ENCODE measurements at regions not wholly inside any gene's neighbourhood (a gene's known extent, or its start where the extent isn't known, plus 50 kb on each side); places are given as distances from the start of the nearest gene placed in this dataset.

DNA sequence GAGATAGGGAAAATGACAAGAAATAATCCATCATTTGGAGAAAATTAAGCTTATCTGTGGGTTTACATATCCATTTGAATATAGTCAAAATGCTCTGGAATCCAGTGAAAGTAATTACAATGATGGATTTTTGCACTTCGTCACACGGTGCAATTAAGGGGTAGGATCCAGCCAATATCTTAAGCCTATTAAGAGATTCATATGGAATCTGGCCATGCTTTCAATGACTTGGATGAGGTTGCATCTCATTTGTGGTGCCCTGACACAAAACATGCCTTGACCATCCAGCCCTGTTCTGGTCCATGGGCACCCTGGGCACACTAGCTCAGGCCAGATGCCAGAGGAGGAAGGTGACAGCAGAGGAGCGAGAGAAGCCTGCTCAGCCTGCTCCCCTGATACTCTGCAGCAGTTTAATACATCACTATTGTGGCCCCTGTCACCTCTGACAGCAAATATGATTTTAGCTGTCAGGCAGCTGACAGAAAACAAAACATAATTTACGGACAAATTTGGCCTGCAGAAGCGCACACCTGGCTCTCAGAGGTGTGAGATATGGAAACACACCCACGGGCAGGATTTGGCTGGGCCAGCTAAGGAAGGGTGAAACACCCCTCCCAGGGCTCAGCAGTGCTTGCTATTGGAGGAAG lies 94.1 kb upstream of the ST8SIA3 start:
- H3K4me3 ChIP-seq, result no peak overlapping the region
- H3K9me3 ChIP-seq, result no peaks in the 10 kb centered on the region
- no peak for DNase-seq
- no peaks in the 10 kb centered on the region for H3K4me1 ChIP-seq
- TF ChIP-seq, protein P1, sequence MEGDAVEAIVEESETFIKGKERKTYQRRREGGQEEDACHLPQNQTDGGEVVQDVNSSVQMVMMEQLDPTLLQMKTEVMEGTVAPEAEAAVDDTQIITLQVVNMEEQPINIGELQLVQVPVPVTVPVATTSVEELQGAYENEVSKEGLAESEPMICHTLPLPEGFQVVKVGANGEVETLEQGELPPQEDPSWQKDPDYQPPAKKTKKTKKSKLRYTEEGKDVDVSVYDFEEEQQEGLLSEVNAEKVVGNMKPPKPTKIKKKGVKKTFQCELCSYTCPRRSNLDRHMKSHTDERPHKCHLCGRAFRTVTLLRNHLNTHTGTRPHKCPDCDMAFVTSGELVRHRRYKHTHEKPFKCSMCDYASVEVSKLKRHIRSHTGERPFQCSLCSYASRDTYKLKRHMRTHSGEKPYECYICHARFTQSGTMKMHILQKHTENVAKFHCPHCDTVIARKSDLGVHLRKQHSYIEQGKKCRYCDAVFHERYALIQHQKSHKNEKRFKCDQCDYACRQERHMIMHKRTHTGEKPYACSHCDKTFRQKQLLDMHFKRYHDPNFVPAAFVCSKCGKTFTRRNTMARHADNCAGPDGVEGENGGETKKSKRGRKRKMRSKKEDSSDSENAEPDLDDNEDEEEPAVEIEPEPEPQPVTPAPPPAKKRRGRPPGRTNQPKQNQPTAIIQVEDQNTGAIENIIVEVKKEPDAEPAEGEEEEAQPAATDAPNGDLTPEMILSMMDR (IDR thresholded peaks at IDR 0.05), result no peak
- intact Hi-C loops (cut with DNase I; ENCODE audit: low total_unique reads), result no loop called here
- H3K27me3 ChIP-seq, result no peaks in the 10 kb centered on the region
- no peaks in the 10 kb centered on the region for H3K36me3 ChIP-seq
- no peak overlapping the region for H3K27ac ChIP-seq

DNA sequence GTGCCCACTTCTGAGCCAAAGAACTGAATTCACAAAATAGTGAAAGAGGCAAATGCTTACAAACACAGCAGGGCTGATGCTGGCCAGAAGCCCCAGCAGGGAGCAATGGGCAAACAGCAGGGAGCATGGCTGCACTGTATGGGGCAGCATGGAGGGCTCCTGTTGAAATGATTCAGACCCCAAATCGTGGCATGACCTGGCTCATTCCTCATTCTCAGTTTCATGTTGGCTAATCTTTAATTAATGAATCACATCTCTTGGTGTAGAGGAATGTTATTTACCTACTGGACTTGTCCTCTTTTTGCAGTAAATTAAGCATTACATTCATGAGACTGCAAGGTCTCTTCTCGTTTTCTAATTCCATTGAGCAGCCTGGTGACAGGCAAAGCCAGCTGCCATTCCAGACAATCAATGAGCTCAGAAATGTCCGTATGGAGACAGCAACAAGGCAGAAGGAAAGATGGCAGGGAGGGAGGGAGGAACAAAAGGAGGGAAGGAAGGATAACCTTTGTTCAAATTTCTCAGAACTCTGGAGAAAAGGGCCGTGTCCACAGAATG lies 84.9 kb upstream of the ST8SIA3 start:
- DNase-seq, result no peak
- no peak overlapping the region for H3K27ac ChIP-seq
- no peaks in the 10 kb centered on the region for H3K9me3 ChIP-seq
- intact Hi-C loops (cut with DNase I; ENCODE audit: low total_unique reads), result no loop called here
- TF ChIP-seq, protein P1 (IDR thresholded peaks at IDR 0.05), result no peak
- H3K4me1 ChIP-seq, result no peaks in the 10 kb centered on the region
- H3K27me3 ChIP-seq, result no peaks in the 10 kb centered on the region
- no peaks in the 10 kb centered on the region for H3K36me3 ChIP-seq
- no peak overlapping the region for H3K4me3 ChIP-seq

DNA sequence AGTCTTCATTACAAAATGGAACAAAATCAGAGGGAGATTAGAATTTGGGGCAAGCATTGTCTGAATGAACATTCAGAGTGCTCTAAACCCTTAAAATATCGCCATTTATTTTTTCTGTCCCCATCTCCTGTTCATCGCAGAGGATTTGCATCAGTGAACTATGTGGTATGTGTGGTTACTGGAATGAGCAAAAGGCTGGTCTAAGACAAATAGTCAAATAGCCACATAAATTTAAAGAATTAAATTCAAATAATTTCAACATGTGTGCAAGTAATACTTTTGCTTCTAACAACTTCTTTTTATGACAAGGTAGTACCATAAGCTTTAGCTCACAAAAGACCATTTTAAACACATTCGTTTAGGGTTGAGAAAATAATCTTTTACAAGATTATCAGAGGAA lies 82.6 kb upstream of the ST8SIA3 start:
- no peaks in the 10 kb centered on the region for H3K36me3 ChIP-seq
- TF ChIP-seq, protein P1 (IDR thresholded peaks at IDR 0.05), result no peak
- H3K9me3 ChIP-seq, result no peaks in the 10 kb centered on the region
- H3K4me3 ChIP-seq, result no peak overlapping the region
- no peak overlapping the region for H3K27ac ChIP-seq
- no peaks in the 10 kb centered on the region for H3K27me3 ChIP-seq
- intact Hi-C loops (cut with DNase I; ENCODE audit: low total_unique reads), result no loop called here
- no peak for DNase-seq
- no peaks in the 10 kb centered on the region for H3K4me1 ChIP-seq

DNA sequence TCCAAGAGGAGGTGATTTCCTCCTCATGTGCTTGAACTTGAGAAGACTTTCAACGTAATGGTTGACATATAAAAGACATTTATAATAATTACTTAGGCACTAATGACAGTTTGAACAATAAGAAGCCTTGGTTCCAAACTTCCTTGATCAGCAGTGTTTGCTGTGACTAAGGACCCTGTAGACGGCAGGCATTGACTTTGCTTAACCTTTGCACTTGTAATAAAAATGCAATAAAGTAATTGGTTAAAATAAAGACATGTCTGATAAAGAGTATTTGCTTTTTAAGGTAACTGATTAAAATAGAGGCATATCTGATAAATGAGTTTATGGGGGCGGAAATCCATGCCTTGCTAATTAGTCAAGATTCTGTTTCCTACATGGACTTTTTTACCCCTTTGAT lies 82.2 kb upstream of the ST8SIA3 start:
- DNase-seq, result no peak
- Histone ChIP-seq H3K27me3 (no peaks in the 10 kb centered on the region), H3K27ac (no peak overlapping the region), H3K4me3 (no peak overlapping the region), H3K4me1 (no peaks in the 10 kb centered on the region), H3K9me3 (no peaks in the 10 kb centered on the region), H3K36me3 (no peaks in the 10 kb centered on the region)
- intact Hi-C loops (cut with DNase I; ENCODE audit: low total_unique reads), result no loop called here
- TF ChIP-seq, protein P1 (IDR thresholded peaks at IDR 0.05), result no peak

DNA sequence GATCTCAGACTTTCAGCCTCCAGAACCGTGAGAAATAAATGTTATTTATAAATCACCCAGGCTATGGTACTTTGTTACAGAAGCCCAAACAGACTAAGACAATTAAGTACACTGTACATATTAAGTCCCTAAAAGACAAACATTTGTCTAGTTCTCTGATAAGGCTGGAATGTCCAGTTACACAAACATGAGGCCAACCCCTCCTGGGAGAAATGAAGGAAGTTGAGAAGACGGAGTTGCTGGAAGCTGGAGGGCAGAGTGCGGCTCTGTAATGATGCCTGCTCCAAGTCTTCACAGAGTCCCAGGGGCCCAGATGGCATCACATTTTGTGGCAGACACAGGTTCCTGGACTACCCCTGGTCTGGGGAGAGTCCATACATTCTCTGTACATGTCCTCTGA lies 79.2 kb upstream of the ST8SIA3 start:
- Histone ChIP-seq H3K4me3 (no peak overlapping the region), H3K36me3 (no peaks in the 10 kb centered on the region), H3K4me1 (no peaks in the 10 kb centered on the region), H3K27me3 (no peaks in the 10 kb centered on the region), H3K27ac (no peak overlapping the region), H3K9me3 (no peaks in the 10 kb centered on the region)
- TF ChIP-seq, protein P1 (IDR thresholded peaks at IDR 0.05), result no peak
- intact Hi-C loops (cut with DNase I; ENCODE audit: low total_unique reads), result no loop called here
- no peak for DNase-seq
